Lower leg skin (tissue), 4 donors: ENCODE measurements at regions not wholly inside any gene's neighbourhood (a gene's known extent, or its start where the extent isn't known, plus 50 kb on each side); places are given as distances from the start of the nearest gene placed in this dataset.

ENCODE experiments used
- DNase-seq, 2 donors: peaks; one replicate each; pipeline ENCODE4 v3.0.0-alpha.2; 2019; ENCODE audit warnings: low spot score in 2 of 2
- H3K4me3 ChIP-seq: fragments of 200-600 bp; sonication (generic); 2 replicates; pipeline ENCODE4 v1.5.1; 2017; ENCODE audit warnings: mild to moderate bottlenecking, low read depth; ENCODE audit not compliant: poor library complexity, severe bottlenecking
- CTCF ChIP-seq, 3 donors: fragments of 450-650 bp; IDR thresholded peaks; one replicate each; pipeline ENCODE4 v1.5.1; 2016; ENCODE audit warnings: antibody characterized with exemption in 3 of 3, mild to moderate bottlenecking in 3 of 3, moderate library complexity in 2 of 3
- POLR2A ChIP-seq, 2 donors: fragments of 450-650 bp; IDR thresholded peaks; one replicate each; pipeline ENCODE4 v1.6.1; 2016 to 2017; ENCODE audit warnings: antibody characterized with exemption in 2 of 2, mild to moderate bottlenecking in 1 of 2, moderate library complexity in 1 of 2
- WGBS, 2 donors: methylation state at CpG; one replicate each; pipeline ENCODE4 v1.1.5; 2018; 5-methylcytosine and 5-hydroxymethylcytosine counted together
- intact Hi-C: fragments of 100-400 bp; cut with DNase I; formaldehyde crosslinking; loops from one replicate; pipeline ENCODE4 v1.15.0; 2023; ENCODE audit warnings: low total_unique reads

- WGBS, 2 donors: 45 to 54% methylated on average over 2 of the region's 2 CpGs
- no peak for DNase-seq
- TF ChIP-seq CTCF (IDR thresholded peaks at IDR 0.05): no peak
- TF ChIP-seq POLR2A (IDR thresholded peaks at IDR 0.05): no peak
- intact Hi-C loops: no loop called here
- no peak overlapping the region for H3K4me3 ChIP-seq
Observed at GRCh38 chr2:33984131-33984530, 385.0 kb upstream of the FAM98A start.

GRCh38 chr2:33978471-33978870 lies 379.4 kb upstream of the FAM98A start:
- no peak overlapping the region for H3K4me3 ChIP-seq
- intact Hi-C loops: no loop called here
- WGBS, 2 donors: 59 to 75% methylated on average over 3 of the region's 3 CpGs
- TF ChIP-seq CTCF (IDR thresholded peaks at IDR 0.05): no peak
- TF ChIP-seq POLR2A (IDR thresholded peaks at IDR 0.05): no peak
- DNase-seq: no peak

- no peak for DNase-seq
- H3K4me3 ChIP-seq: no peak overlapping the region
- TF ChIP-seq CTCF (IDR thresholded peaks at IDR 0.05) (no peak), POLR2A (IDR thresholded peaks at IDR 0.05) (no peak)
- 90 to 91% methylated on average over 3 of the region's 3 CpGs for WGBS, 2 donors
- intact Hi-C loops: no loop called here
Observed at GRCh38 chr2:33975498-33975897, 376.4 kb upstream of the FAM98A start.

- no peak for DNase-seq
- no peak overlapping the region for H3K4me3 ChIP-seq
- WGBS, 2 donors: 91 to 94% methylated on average over 4 of the region's 4 CpGs
- intact Hi-C loops: no loop called here
- TF ChIP-seq POLR2A (IDR thresholded peaks at IDR 0.05) (no peak), CTCF (IDR thresholded peaks at IDR 0.05) (no peak)
Observed at GRCh38 chr2:33967103-33967502, 368.0 kb upstream of the FAM98A start.

- no peak for TF ChIP-seq CTCF (IDR thresholded peaks at IDR 0.05)
- no peak for TF ChIP-seq POLR2A (IDR thresholded peaks at IDR 0.05)
- no peak for DNase-seq
- WGBS, 2 donors: 25 to 30% methylated on average over 5 of the region's 5 CpGs
- intact Hi-C loops: no loop called here
- H3K4me3 ChIP-seq: no peak overlapping the region
Observed at GRCh38 chr2:33958591-33958990, 359.5 kb upstream of the FAM98A start.

GRCh38 chr2:33949371-33949770 lies 350.3 kb upstream of the FAM98A start:
- DNase-seq: no peak
- TF ChIP-seq CTCF (IDR thresholded peaks at IDR 0.05) (no peak), POLR2A (IDR thresholded peaks at IDR 0.05) (no peak)
- H3K4me3 ChIP-seq: no peak overlapping the region
- intact Hi-C loops: no loop called here
